GM21619 (cell line): ENCODE measurements at regions not wholly inside any gene's neighbourhood (a gene's known extent, or its start where the extent isn't known, plus 50 kb on each side); places are given as distances from the start of the nearest gene placed in this dataset.
"Not testable (repeated sequence)": the region's sequence is repeated elsewhere in the genome, so short reads cannot be mapped to it uniquely, and the experiment has no call there.

ENCODE experiments used
- ATAC-seq: cut with Tn5 transposase; IDR thresholded peaks from one replicate; pipeline ENCODE4 v1.9.1; 2021; ENCODE audit not compliant: unreplicated experiment

- no peak for ATAC-seq
Measured at GRCh38 chr2:156915332-156915731, 342.2 kb upstream of the GALNT5 start.

GRCh38 chr2:156918410-156918809 is 339.1 kb upstream of the GALNT5 start:
- ATAC-seq, result no peak

GRCh38 chr2:156930423-156930822 is 327.1 kb upstream of the GALNT5 start:
- ATAC-seq, result no peak

GRCh38 chr2:156933645-156934225 is 323.8 kb upstream of the GALNT5 start:
- no peak for ATAC-seq

- no peak for ATAC-seq
Measured at GRCh38 chr2:156935616-156936015, 321.9 kb upstream of the GALNT5 start.

- ATAC-seq, result no peak
Measured at GRCh38 chr2:156937430-156937829, 320.1 kb upstream of the GALNT5 start.

GRCh38 chr2:156944871-156945270 is 312.6 kb upstream of the GALNT5 start:
- no peak for ATAC-seq

GRCh38 chr2:156947261-156947660 is 310.2 kb upstream of the GALNT5 start:
- no peak for ATAC-seq

- no peak for ATAC-seq
Measured at GRCh38 chr2:156955701-156956100, 301.8 kb upstream of the GALNT5 start.

GRCh38 chr2:156956161-156956560 is 301.3 kb upstream of the GALNT5 start:
- no peak for ATAC-seq

GRCh38 chr2:156958374-156958773 is 299.1 kb upstream of the GALNT5 start:
- no peak for ATAC-seq

- no peak for ATAC-seq
Measured at GRCh38 chr2:156959481-156959880, 298.0 kb upstream of the GALNT5 start.

GRCh38 chr2:156982615-156983014 is 274.9 kb upstream of the GALNT5 start:
- ATAC-seq, result no peak

GRCh38 chr2:156986339-156986988 is 271.0 kb upstream of the GALNT5 start:
- no peak for ATAC-seq

- no peak for ATAC-seq
Measured at GRCh38 chr2:156999661-157000060, 257.8 kb upstream of the GALNT5 start.

- ATAC-seq, result no peak
Measured at GRCh38 chr2:157004789-157005188, 252.7 kb upstream of the GALNT5 start.

GRCh38 chr2:157015015-157015575 is 242.4 kb upstream of the GALNT5 start:
- no peak for ATAC-seq

- ATAC-seq, result not testable (repeated sequence)
Measured at GRCh38 chr2:157023264-157023663, 234.2 kb upstream of the GALNT5 start.

- ATAC-seq, result no peak
Measured at GRCh38 chr2:157024129-157024528, 233.4 kb upstream of the GALNT5 start.

GRCh38 chr2:157032017-157032416 is 225.5 kb upstream of the GALNT5 start:
- no peak for ATAC-seq

- no peak for ATAC-seq
Measured at GRCh38 chr2:157036726-157037125, 220.8 kb upstream of the GALNT5 start.

GRCh38 chr2:157043786-157044185 is 213.7 kb upstream of the GALNT5 start:
- ATAC-seq, result no peak

- no peak for ATAC-seq
Measured at GRCh38 chr2:157046396-157046795, 211.1 kb upstream of the GALNT5 start.
